ENCODE measurements at regions not wholly inside any gene's neighbourhood (a gene's known extent, or its start where the extent isn't known, plus 50 kb on each side); places are given as distances from the start of the nearest gene placed in this dataset.

- no peak for DNase-seq
Observed at GRCh38 chr4:178838776-178839175, 1396.5 kb upstream of the AGA start.

- no peak for DNase-seq
Observed at GRCh38 chr4:178856139-178856800, 1414.0 kb upstream of the AGA start.

- no peak for DNase-seq
Observed at GRCh38 chr4:178871476-178871875, 1429.2 kb upstream of the AGA start.

- DNase-seq = no peak
Observed at GRCh38 chr4:178881937-178882336, 1439.7 kb upstream of the AGA start.

GRCh38 chr4:178894126-178894525 lies 1451.9 kb upstream of the AGA start:
- DNase-seq = no peak

- DNase-seq = no peak
Observed at GRCh38 chr4:178899084-178899483, 1456.8 kb upstream of the AGA start.

GRCh38 chr4:178917756-178918155 lies 1475.5 kb upstream of the AGA start:
- DNase-seq = no peak

- DNase-seq = no peak
Observed at GRCh38 chr4:178937130-178937529, 1494.9 kb upstream of the AGA start.

- no peak for DNase-seq
Observed at GRCh38 chr4:178941975-178942374, 1499.7 kb upstream of the AGA start.

GRCh38 chr4:178953447-178954120 lies 1511.3 kb upstream of the AGA start:
- no peak for DNase-seq

GRCh38 chr4:178955614-178956013 lies 1513.4 kb upstream of the AGA start:
- DNase-seq = no peak

GRCh38 chr4:178958725-178959440 lies 1516.6 kb upstream of the AGA start:
- no peak for DNase-seq

- no peak for DNase-seq
Observed at GRCh38 chr4:178963446-178964045, 1521.3 kb upstream of the AGA start.

- no peak for DNase-seq
Observed at GRCh38 chr4:178966644-178967043, 1524.4 kb upstream of the AGA start.

GRCh38 chr4:178970433-178971140 lies 1528.3 kb upstream of the AGA start:
- no peak for DNase-seq

- no peak for DNase-seq
Observed at GRCh38 chr4:178976861-178977260, 1534.6 kb upstream of the AGA start.

GRCh38 chr4:178993306-178993705 lies 1551.1 kb upstream of the AGA start:
- no peak for DNase-seq

- DNase-seq = no peak
Observed at GRCh38 chr4:179001918-179002317, 1559.7 kb upstream of the AGA start.

GRCh38 chr4:179007755-179008154 lies 1565.5 kb upstream of the AGA start:
- DNase-seq = no peak

GRCh38 chr4:179017581-179017980 lies 1575.3 kb upstream of the AGA start:
- no peak for DNase-seq

GRCh38 chr4:179027569-179027968 lies 1585.3 kb upstream of the AGA start:
- no peak for DNase-seq

GRCh38 chr4:179028321-179028720 lies 1586.1 kb upstream of the AGA start:
- DNase-seq = no peak

GRCh38 chr4:179029683-179030082 lies 1587.4 kb upstream of the AGA start:
- DNase-seq = no peak

Measured in bone marrow (tissue), 2 donors.